H9 (cell line): ENCODE measurements at regions not wholly inside any gene's neighbourhood (a gene's known extent, or its start where the extent isn't known, plus 50 kb on each side); places are given as distances from the start of the nearest gene placed in this dataset.

ENCODE experiments used
- DNase-seq: peaks from one replicate; pipeline ENCODE4 v3.0.0-alpha.2; 2017
- H2AFZ ChIP-seq: one replicate; pipeline ENCODE4 v1.6.1; 2013; ENCODE audit warnings: mild to moderate bottlenecking, low read length, control low read depth, moderate library complexity
- H2AK5ac ChIP-seq: 2 replicates; pipeline ENCODE4 v1.6.1; 2013; ENCODE audit warnings: low read length, control low read depth, mixed read lengths; ENCODE audit not compliant: insufficient read length
- H2BK120ac ChIP-seq: one replicate; pipeline ENCODE4 v1.6.1; 2013; ENCODE audit warnings: low read depth, mild to moderate bottlenecking, low read length, control low read depth, inconsistent platforms; ENCODE audit not compliant: poor library complexity, severe bottlenecking
- H2BK12ac ChIP-seq: 2 replicates; pipeline ENCODE4 v1.6.1; 2013; ENCODE audit warnings: low read length, control low read depth, mixed read lengths, low read depth; ENCODE audit not compliant: insufficient read length
- H2BK15ac ChIP-seq: 2 replicates; pipeline ENCODE4 v1.6.1; 2013; ENCODE audit warnings: low read depth, low read length, control low read depth
- H2BK20ac ChIP-seq: one replicate; pipeline ENCODE4 v1.6.1; 2013; ENCODE audit warnings: low read depth, mild to moderate bottlenecking, low read length, control low read depth, inconsistent platforms; ENCODE audit not compliant: poor library complexity, severe bottlenecking
- H2BK5ac ChIP-seq: 2 replicates; pipeline ENCODE4 v1.6.1; 2013; ENCODE audit warnings: low read length, control low read depth, mixed read lengths; ENCODE audit not compliant: insufficient read length
- H3K14ac ChIP-seq: 2 replicates; pipeline ENCODE4 v1.6.1; 2013; ENCODE audit warnings: low read length, control low read depth; ENCODE audit not compliant: insufficient read depth
- H3K18ac ChIP-seq: 2 replicates; pipeline ENCODE4 v1.6.1; 2013; ENCODE audit warnings: low read depth, mild to moderate bottlenecking, mixed read lengths, low read length, control low read depth; ENCODE audit not compliant: insufficient read length
- H3K23ac ChIP-seq: 2 replicates; pipeline ENCODE4 v1.6.1; 2013; ENCODE audit warnings: low read length, control low read depth, mixed read lengths, low read depth; ENCODE audit not compliant: insufficient read length
- H3K23me2 ChIP-seq: 2 replicates; pipeline ENCODE4 v1.6.1; 2013; ENCODE audit warnings: low read depth, mild to moderate bottlenecking, mixed read lengths, low read length, control low read depth; ENCODE audit not compliant: insufficient read length, poor library complexity, severe bottlenecking
- H3K27ac ChIP-seq: 2 replicates; pipeline ENCODE4 v1.5.1; 2013; ENCODE audit warnings: low read length, control low read depth, mixed read lengths, low read depth; ENCODE audit not compliant: insufficient read length
- H3K27me3 ChIP-seq: 2 replicates; pipeline ENCODE4 v1.6.1; 2013; ENCODE audit warnings: low read length, control low read depth, inconsistent platforms; ENCODE audit not compliant: insufficient read depth
- H3K4ac ChIP-seq: 2 replicates; pipeline ENCODE4 v1.6.1; 2013; ENCODE audit warnings: low read depth, mild to moderate bottlenecking, control low read depth, inconsistent platforms, low read length, moderate library complexity
- H3K4me1 ChIP-seq: 2 replicates; pipeline ENCODE4 v1.6.1; 2013; ENCODE audit warnings: low read length, control low read depth, inconsistent platforms; ENCODE audit not compliant: insufficient read depth
- H3K4me2 ChIP-seq: 2 replicates; pipeline ENCODE4 v1.6.1; 2013; ENCODE audit warnings: low read length, control low read depth, mixed read lengths; ENCODE audit not compliant: insufficient read length, insufficient read depth
- H3K56ac ChIP-seq: 2 replicates; pipeline ENCODE4 v1.6.1; 2013; ENCODE audit warnings: low read depth, mild to moderate bottlenecking, mixed read lengths, low read length, control low read depth; ENCODE audit not compliant: insufficient read length
- H3K79me1 ChIP-seq: 2 replicates; pipeline ENCODE4 v1.6.1; 2013; ENCODE audit warnings: low read depth, mild to moderate bottlenecking, moderate library complexity, low read length, control low read depth, inconsistent platforms; ENCODE audit not compliant: insufficient read depth, poor library complexity, severe bottlenecking
- H3K79me2 ChIP-seq: 2 replicates; pipeline ENCODE4 v1.6.1; 2013; ENCODE audit warnings: low read length, control low read depth, inconsistent platforms; ENCODE audit not compliant: insufficient read depth
- H3K9ac ChIP-seq: 2 replicates; pipeline ENCODE4 v1.6.1; 2013; ENCODE audit warnings: low read length, control low read depth, mixed read lengths; ENCODE audit not compliant: insufficient read length; ENCODE audit errors: extremely low read depth
- H3K9me3 ChIP-seq: one replicate; pipeline ENCODE4 v1.6.1; 2013; ENCODE audit warnings: low read depth, low read length, inconsistent platforms; ENCODE audit not compliant: control insufficient read depth
- H3T11ph ChIP-seq: one replicate; pipeline ENCODE4 v1.6.1; 2013; ENCODE audit warnings: mild to moderate bottlenecking, low read length, control low read depth, inconsistent platforms
- H4K20me1 ChIP-seq: one replicate; pipeline ENCODE4 v1.6.1; 2013; ENCODE audit not compliant: control insufficient read depth, insufficient read length, insufficient read depth
- H4K5ac ChIP-seq: 2 replicates; pipeline ENCODE4 v1.6.1; 2013; ENCODE audit warnings: low read depth, mild to moderate bottlenecking, mixed read lengths, low read length, control low read depth; ENCODE audit not compliant: insufficient read length
- H4K8ac ChIP-seq: replicated peaks from 2 replicates; pipeline ENCODE4 v1.6.1; 2013; ENCODE audit warnings: low read length, control low read depth, mixed read lengths, low read depth; ENCODE audit not compliant: insufficient read length
- H4K91ac ChIP-seq: 2 replicates; pipeline ENCODE4 v1.6.1; 2013; ENCODE audit warnings: low read depth, mild to moderate bottlenecking, moderate library complexity, mixed read lengths, low read length, control low read depth; ENCODE audit not compliant: insufficient read length
- H3K27ac Mint-ChIP-seq, 3 experiments: 2 replicates in 2 of 3; 3 replicates in 1 of 3; pipeline ENCODE4 v1.8.0; 2020 to 2021; ENCODE audit warnings: mixed read lengths in 3 of 3, mild to moderate bottlenecking in 1 of 3, moderate library complexity in 1 of 3
- H3K27me3 Mint-ChIP-seq: 2 replicates; pipeline ENCODE4 v1.8.0; 2021; ENCODE audit warnings: low read depth, mild to moderate bottlenecking, moderate library complexity, mixed read lengths
- H3K36me3 Mint-ChIP-seq, 3 experiments: 2 replicates in 2 of 3; 3 replicates in 1 of 3; pipeline ENCODE4 v1.8.0; 2020 to 2021; ENCODE audit warnings: low read depth in 3 of 3, mixed read lengths in 3 of 3; ENCODE audit not compliant: insufficient read depth in 1 of 3
- H3K4me1 Mint-ChIP-seq, 2 experiments: 2 replicates each; pipeline ENCODE4 v1.8.0; 2020; ENCODE audit warnings: mixed read lengths in 2 of 2
- H3K4me3 Mint-ChIP-seq, 2 experiments: 2 replicates in 1 of 2; 3 replicates in 1 of 2; pipeline ENCODE4 v1.8.0; 2020 to 2021; ENCODE audit warnings: mild to moderate bottlenecking in 2 of 2, mixed read lengths in 2 of 2, moderate library complexity in 1 of 2
- H3K9me3 Mint-ChIP-seq, 2 experiments: 2 replicates in 1 of 2; 3 replicates in 1 of 2; pipeline ENCODE4 v1.8.0; 2020; ENCODE audit warnings: mild to moderate bottlenecking in 2 of 2, mixed read lengths in 2 of 2, moderate library complexity in 1 of 2
- CTCF ChIP-seq: fragments of 200-600 bp; sonication (generic); conservative IDR thresholded peaks from 3 replicates; pipeline ENCODE4 v1.8.0; 2021; ENCODE audit warnings: antibody characterized with exemption, mild to moderate bottlenecking
- WGBS: extraction: QIAGEN DNeasy Blood & Tissue Kit; methylation state at CpG from one replicate; pipeline ENCODE4 v1.1.7; 2013; ENCODE audit warnings: missing lambda C conversion rate, low lambda C conversion rate, mixed read lengths; ENCODE audit not compliant: insufficient read length; ENCODE audit errors: extremely low coverage; 5-methylcytosine and 5-hydroxymethylcytosine counted together

GRCh38 chr3:117149584-117149983 lies 440.0 kb downstream of the TUSC7 start:
- Histone ChIP-seq H3K9ac (no peak overlapping the region), H2BK12ac (no peak overlapping the region), H3K27me3 (no peaks in the 10 kb centered on the region), H3K14ac (no peak overlapping the region), H3K23me2 (no peaks in the 10 kb centered on the region), H3K9me3 (no peaks in the 10 kb centered on the region), H3K27ac (no peak overlapping the region), H2AFZ (no peak overlapping the region), H4K5ac (no peak overlapping the region), H3K4me1 (peaks cover 3% of the 10 kb centered on the region), H3K4me2 (no peak overlapping the region), H3K23ac (no peak overlapping the region), H3K79me2 (no peaks in the 10 kb centered on the region), H4K8ac (no peak overlapping the region), H3K4ac (no peak overlapping the region), H2BK20ac (no peak overlapping the region), H3K79me1 (no peaks in the 10 kb centered on the region), H3K56ac (no peak overlapping the region), H4K91ac (no peak overlapping the region), H2BK120ac (no peak overlapping the region), H2BK5ac (no peak overlapping the region), H3K18ac (no peak overlapping the region), H4K20me1 (no peaks in the 10 kb centered on the region), H3T11ph (no peak overlapping the region), H2AK5ac (no peak overlapping the region), H2BK15ac (no peak overlapping the region)
- no peak for TF ChIP-seq CTCF
- Mint-ChIP-seq H3K36me3 (no peaks in the 10 kb centered on the region), H3K27me3 (no peaks in the 10 kb centered on the region), H3K4me1 (peaks cover 29% of the 10 kb centered on the region in 2 experiments), H3K9me3 (no peaks in the 10 kb centered on the region), H3K27ac (no peak overlapping the region), H3K4me3 (0 out of 5 replicates have a peak overlapping the region, but pooled peaks of 1 of the 2 experiments have one; percentile 13)
- no peak for DNase-seq
- WGBS = no CpG with 5 or more reads among the region's 2 CpGs
